AG04450 (cell line): ENCODE measurements at regions not wholly inside any gene's neighbourhood (a gene's known extent, or its start where the extent isn't known, plus 50 kb on each side); places are given as distances from the start of the nearest gene placed in this dataset.

Experiments used
- CTCF ChIA-PET: fragments of 300-600, 350-600 bp; formaldehyde crosslinking; extraction: SDS; loops from one replicate; lab custom pipeline; 2022; ENCODE audit warnings: antibody characterized with exemption, inconsistent platforms; lab: Charles Lee
- POLR2A ChIA-PET: fragments of 350-600 bp; formaldehyde crosslinking; extraction: SDS; loops from one replicate; lab custom pipeline; 2021; ENCODE audit warnings: antibody characterized with exemption, inconsistent platforms; lab: Yijun Ruan, JAX
- DNase-seq: peaks from one replicate; pipeline ENCODE4 v3.0.0-alpha.2; 2011; ENCODE audit warnings: low read depth, low spot score
- H3K27ac ChIP-seq: one replicate; pipeline ENCODE4 v1.5.1; 2012; ENCODE audit warnings: low read depth, low read length, control low read depth
- H3K27me3 ChIP-seq: one replicate; pipeline ENCODE4 v1.6.0; 2012; ENCODE audit warnings: low read length; ENCODE audit not compliant: control insufficient read depth, insufficient read depth
- H3K4me3 ChIP-seq: 2 replicates; pipeline ENCODE4 v1.5.1; 2011; ENCODE audit warnings: mild to moderate bottlenecking, low read depth, low read length, control low read depth
- H3K9me3 ChIP-seq: 2 replicates; pipeline ENCODE4 v1.5.1; 2012; ENCODE audit warnings: low read length; ENCODE audit not compliant: control insufficient read depth, insufficient read depth
- TF ChIP-seq, protein P1 (sequence below): IDR thresholded peaks from 2 replicates; pipeline ENCODE4 v1.5.1; 2011; ENCODE audit warnings: low read depth, low read length, control low read depth, inconsistent platforms

DNA sequence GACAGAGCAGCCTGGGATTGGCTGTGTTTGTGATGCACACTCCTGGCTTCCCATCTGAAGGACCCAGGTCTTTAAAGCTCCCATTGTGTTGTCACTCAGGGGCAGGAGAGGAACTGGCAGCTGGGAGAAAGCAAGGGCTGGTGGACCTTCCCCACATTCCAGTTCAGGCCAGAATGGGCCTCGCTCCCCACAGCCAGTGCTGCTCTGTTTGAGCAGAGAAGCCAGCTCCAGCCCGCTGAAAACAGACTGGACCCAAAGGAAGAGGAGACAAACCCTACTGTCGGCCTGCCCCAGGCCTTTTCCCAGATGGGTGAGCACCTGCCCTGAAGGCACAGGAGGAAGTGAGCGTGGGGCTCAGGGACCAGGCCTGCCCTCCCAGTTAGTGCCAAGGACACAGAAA lies 499.4 kb downstream of the NPHP4 start:
- no peak for DNase-seq
- ChIA-PET POLR2A (no interaction called here), CTCF (no interaction called here)
- Histone ChIP-seq H3K4me3 (no peak overlapping the region), H3K27ac (no peak overlapping the region), H3K27me3 (no peaks in the 10 kb centered on the region), H3K9me3 (peaks cover 64% of the 10 kb centered on the region)
- TF ChIP-seq, protein P1, sequence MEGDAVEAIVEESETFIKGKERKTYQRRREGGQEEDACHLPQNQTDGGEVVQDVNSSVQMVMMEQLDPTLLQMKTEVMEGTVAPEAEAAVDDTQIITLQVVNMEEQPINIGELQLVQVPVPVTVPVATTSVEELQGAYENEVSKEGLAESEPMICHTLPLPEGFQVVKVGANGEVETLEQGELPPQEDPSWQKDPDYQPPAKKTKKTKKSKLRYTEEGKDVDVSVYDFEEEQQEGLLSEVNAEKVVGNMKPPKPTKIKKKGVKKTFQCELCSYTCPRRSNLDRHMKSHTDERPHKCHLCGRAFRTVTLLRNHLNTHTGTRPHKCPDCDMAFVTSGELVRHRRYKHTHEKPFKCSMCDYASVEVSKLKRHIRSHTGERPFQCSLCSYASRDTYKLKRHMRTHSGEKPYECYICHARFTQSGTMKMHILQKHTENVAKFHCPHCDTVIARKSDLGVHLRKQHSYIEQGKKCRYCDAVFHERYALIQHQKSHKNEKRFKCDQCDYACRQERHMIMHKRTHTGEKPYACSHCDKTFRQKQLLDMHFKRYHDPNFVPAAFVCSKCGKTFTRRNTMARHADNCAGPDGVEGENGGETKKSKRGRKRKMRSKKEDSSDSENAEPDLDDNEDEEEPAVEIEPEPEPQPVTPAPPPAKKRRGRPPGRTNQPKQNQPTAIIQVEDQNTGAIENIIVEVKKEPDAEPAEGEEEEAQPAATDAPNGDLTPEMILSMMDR = no peak

DNA sequence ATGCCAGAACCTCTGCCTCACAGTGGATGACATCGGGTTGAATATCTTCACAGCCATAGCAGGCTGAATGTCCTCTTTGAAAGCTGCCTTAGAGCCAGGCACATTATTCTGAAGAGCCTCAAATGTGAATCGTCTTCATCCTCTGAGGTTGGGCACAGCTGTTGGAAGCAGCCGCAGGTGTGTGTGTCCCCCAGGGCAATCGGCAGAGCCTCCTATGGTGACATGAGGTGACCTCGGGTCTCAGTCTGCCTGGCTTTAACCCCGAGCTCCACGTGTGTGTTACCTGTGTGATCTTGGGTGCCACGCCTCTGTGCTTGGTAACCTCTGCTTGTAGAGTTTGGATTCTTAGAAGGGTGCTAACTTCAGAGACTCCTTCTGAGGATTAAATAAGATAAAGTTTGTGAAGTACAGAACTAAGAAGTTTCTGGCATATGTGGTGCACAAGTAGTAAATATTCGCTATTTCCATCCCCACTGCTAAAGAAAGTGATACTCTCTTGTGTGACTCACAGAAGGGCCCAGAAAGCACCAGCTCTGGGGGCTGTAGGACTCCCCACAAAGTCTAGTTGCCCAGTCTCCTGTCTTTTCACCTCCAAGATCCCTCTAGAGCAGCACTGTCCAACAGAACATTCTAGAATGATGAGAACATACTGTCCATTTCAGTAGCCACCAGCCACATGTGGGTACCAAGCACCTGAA lies 500.9 kb downstream of the NPHP4 start:
- Histone ChIP-seq H3K4me3 (no peak overlapping the region), H3K27ac (no peak overlapping the region), H3K27me3 (no peaks in the 10 kb centered on the region), H3K9me3 (peaks cover 67% of the 10 kb centered on the region)
- no peak for DNase-seq
- ChIA-PET POLR2A (no interaction called here), CTCF (no interaction called here)
- TF ChIP-seq, protein P1 = no peak

DNA sequence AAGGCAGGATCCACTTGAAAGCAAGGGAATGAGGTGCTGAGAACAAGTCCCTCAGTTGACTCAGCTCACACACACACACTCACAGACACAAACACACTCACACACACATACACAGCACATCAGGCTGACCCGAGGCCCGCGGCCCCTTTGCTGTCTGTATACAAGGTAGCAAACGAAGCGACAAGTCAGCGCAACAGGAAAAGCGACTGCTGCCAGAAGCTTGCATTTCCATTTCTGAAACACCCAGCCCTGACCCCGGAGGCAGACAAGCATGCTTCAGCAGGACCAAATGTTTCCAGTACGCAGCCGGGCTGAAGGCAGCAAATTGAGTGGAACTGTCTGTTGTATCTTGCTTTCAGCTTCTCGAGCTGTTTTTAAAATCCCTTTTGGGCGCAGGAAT lies 501.6 kb downstream of the NPHP4 start:
- TF ChIP-seq, protein P1 = no peak
- H3K4me3 ChIP-seq = no peak overlapping the region
- no peaks in the 10 kb centered on the region for H3K27me3 ChIP-seq
- ChIA-PET POLR2A (no interaction called here), CTCF (interaction anchor here (1.4 kb wide), 1 partner anchor 24 kb away, joined by 5 read pairs; no protein-coding TSS in a partner anchor)
- DNase-seq = no peak
- peaks cover 67% of the 10 kb centered on the region for H3K9me3 ChIP-seq
- no peak overlapping the region for H3K27ac ChIP-seq

DNA sequence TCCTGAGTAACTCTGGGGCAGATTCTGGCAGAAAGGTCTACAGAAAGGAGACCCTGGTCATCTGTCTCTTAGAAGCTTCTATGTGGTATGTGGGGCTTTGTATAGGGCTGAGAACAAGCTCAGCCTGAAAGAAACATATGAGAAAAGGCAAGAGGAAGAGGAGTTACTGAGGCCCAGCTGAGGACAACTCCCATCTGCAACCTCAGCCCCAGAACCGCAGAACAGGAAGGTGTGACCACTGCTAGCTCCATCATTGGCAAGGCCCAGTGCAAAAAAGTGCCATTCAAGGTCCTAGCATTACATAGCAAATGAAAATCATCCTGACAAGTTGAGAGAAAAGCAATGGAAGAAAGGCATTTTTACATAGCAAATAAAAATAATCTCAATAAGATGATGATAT lies 503.8 kb downstream of the NPHP4 start:
- Histone ChIP-seq H3K9me3 (peaks cover 72% of the 10 kb centered on the region), H3K27me3 (no peaks in the 10 kb centered on the region), H3K4me3 (no peak overlapping the region), H3K27ac (no peak overlapping the region)
- CTCF ChIA-PET = interaction anchor here (1.5 kb wide), 1 partner anchor 26 kb away, joined by 3 read pairs; no protein-coding TSS in a partner anchor
- DNase-seq = no peak
- TF ChIP-seq, protein P1 = no peak
- POLR2A ChIA-PET = no interaction called here

DNA sequence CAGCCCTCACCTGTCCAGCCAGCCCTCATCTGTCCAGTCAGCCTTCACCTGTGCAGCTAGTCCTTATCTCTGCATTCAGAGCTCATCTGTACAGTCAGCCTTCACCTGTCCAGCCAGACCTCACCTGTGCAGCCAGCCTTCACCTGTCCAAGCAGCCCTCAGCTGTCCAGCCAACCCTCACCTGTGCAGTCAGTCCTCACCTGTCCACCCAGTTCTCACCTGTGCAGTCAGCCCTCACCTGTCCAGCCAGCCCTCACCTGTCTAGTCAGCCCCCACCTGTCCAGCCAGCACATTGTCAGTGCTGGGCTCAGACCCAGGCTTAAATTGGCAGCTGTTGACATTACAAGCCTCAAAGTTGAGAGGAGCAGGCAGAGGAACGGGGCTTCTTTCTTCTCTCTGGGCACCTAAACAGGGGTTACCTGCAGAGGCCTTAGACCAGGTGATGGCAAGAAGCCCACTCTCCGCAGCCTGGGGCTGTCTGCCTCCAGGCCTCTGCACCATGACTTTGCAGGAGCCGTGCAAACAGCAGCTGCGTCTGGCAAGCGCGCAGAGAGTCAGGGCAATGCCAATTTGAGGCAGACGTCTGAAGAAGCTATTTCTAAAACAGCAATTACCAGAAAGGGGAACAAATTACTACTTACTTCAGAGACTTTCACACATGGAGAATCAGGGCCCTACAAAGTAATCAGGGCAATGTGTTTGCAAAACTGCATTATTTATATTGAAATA lies 506.1 kb downstream of the NPHP4 start:
- POLR2A ChIA-PET = no interaction called here
- Histone ChIP-seq H3K27me3 (no peaks in the 10 kb centered on the region), H3K4me3 (no peak overlapping the region), H3K27ac (no peak overlapping the region), H3K9me3 (peaks cover 72% of the 10 kb centered on the region)
- CTCF ChIA-PET = no interaction called here
- TF ChIP-seq, protein P1 = no peak
- DNase-seq = no peak
